IMR-90 (cell line): ENCODE measurements at regions not wholly inside any gene's neighbourhood (a gene's known extent, or its start where the extent isn't known, plus 50 kb on each side); places are given as distances from the start of the nearest gene placed in this dataset.

Source experiments
- ATAC-seq: fragments of 200-7000 bp; cut with Tn5 transposase; 2 replicates; pipeline ENCODE4 v1.9.1; 2020; ENCODE audit warnings: low read depth, mild to moderate bottlenecking, moderate library complexity
- BruUV-seq: library from RNA; stranded (reverse); fragments of 400-500 nt; replicated peaks from 2 replicates; lab custom pipeline; 2021; lab: Mats Ljungman, UMichigan
- CTCF ChIA-PET: fragments of 300-600 bp; formaldehyde crosslinking; extraction: SDS; loops from one replicate; lab custom pipeline; 2021; ENCODE audit warnings: antibody characterized with exemption; lab: Yijun Ruan, JAX
- POLR2A ChIA-PET: fragments of 300-600 bp; sonication (Branson Sonifier 250); formaldehyde crosslinking; loops from one replicate; lab custom pipeline; 2022; ENCODE audit warnings: antibody characterized with exemption; ENCODE audit not compliant: unreplicated experiment; lab: Charles Lee
- DNase-seq: peaks from one replicate; pipeline ENCODE4 v3.0.0; 2013
- H2AFZ ChIP-seq: replicated peaks from 2 replicates; pipeline ENCODE3; 2013; ENCODE audit warnings: low read length, mild to moderate bottlenecking; ENCODE audit not compliant: poor library complexity
- H2AK5ac ChIP-seq: 2 replicates; pipeline ENCODE4 v1.6.1; 2013; ENCODE audit warnings: low read depth, low read length, inconsistent platforms
- H2AK9ac ChIP-seq: replicated peaks from 2 replicates; pipeline ENCODE3; 2013; ENCODE audit warnings: mild to moderate bottlenecking, low read depth, low read length, moderate library complexity; ENCODE audit not compliant: poor library complexity
- H2BK120ac ChIP-seq: 2 replicates; pipeline ENCODE4 v1.6.1; 2013; ENCODE audit warnings: low read depth, low read length, inconsistent platforms
- H2BK15ac ChIP-seq: 3 replicates; pipeline ENCODE4 v1.6.1; 2013; ENCODE audit warnings: low read depth, low read length, inconsistent platforms
- H2BK20ac ChIP-seq: 2 replicates; pipeline ENCODE4 v1.6.1; 2013; ENCODE audit warnings: low read depth, mild to moderate bottlenecking, inconsistent platforms, low read length, moderate library complexity
- H2BK5ac ChIP-seq: 2 replicates; pipeline ENCODE4 v1.6.1; 2013; ENCODE audit warnings: mild to moderate bottlenecking, low read depth, low read length, inconsistent platforms; ENCODE audit not compliant: poor library complexity, severe bottlenecking
- H3K14ac ChIP-seq: replicated peaks from 2 replicates; pipeline ENCODE4 v1.6.1; 2013; ENCODE audit warnings: low read depth, low read length, inconsistent platforms
- H3K18ac ChIP-seq: 2 replicates; pipeline ENCODE4 v1.6.1; 2013; ENCODE audit warnings: low read depth, low read length, control low read depth
- H3K23ac ChIP-seq: 2 replicates; pipeline ENCODE4 v1.6.1; 2013; ENCODE audit warnings: low read depth, low read length, inconsistent platforms
- H3K27ac ChIP-seq: 2 replicates; pipeline ENCODE4 v1.5.1; 2013; ENCODE audit warnings: mild to moderate bottlenecking, control low read depth, low read length; ENCODE audit not compliant: insufficient read depth
- H3K27me3 ChIP-seq: 2 replicates; pipeline ENCODE4 v1.6.1; 2013; ENCODE audit warnings: low read length; ENCODE audit not compliant: control insufficient read depth, insufficient read depth
- H3K36me3 ChIP-seq: 2 replicates; pipeline ENCODE4 v1.6.1; 2013; ENCODE audit warnings: low read length, mixed read lengths; ENCODE audit not compliant: control insufficient read depth, insufficient read depth
- H3K4ac ChIP-seq: 2 replicates; pipeline ENCODE4 v1.6.1; 2013; ENCODE audit warnings: low read depth, low read length, inconsistent platforms
- H3K4me1 ChIP-seq: 2 replicates; pipeline ENCODE4 v1.6.1; 2013; ENCODE audit warnings: low read length, mixed read lengths; ENCODE audit not compliant: control insufficient read depth, insufficient read depth
- H3K4me2 ChIP-seq: 2 replicates; pipeline ENCODE4 v1.6.1; 2013; ENCODE audit warnings: low read depth, mild to moderate bottlenecking, control low read depth, low read length, moderate library complexity
- H3K4me3 ChIP-seq: 2 replicates; pipeline ENCODE4 v1.5.1; 2013; ENCODE audit warnings: low read depth, mild to moderate bottlenecking, control low read depth, low read length, moderate library complexity; ENCODE audit not compliant: insufficient read depth
- H3K56ac ChIP-seq: 2 replicates; pipeline ENCODE4 v1.6.1; 2013; ENCODE audit warnings: low read length, inconsistent platforms; ENCODE audit not compliant: insufficient read depth; ENCODE audit errors: extremely low read depth
- H3K79me1 ChIP-seq, 2 experiments: 2 replicates each; pipeline ENCODE4 v1.6.1; 2013; ENCODE audit warnings: low read length in 2 of 2, inconsistent platforms in 1 of 2, low read depth in 1 of 2
- H3K9ac ChIP-seq: 2 replicates; pipeline ENCODE4 v1.6.1; 2013; ENCODE audit warnings: low read depth, low read length, control low read depth
- H3K9me1 ChIP-seq: 2 replicates; pipeline ENCODE4 v1.6.1; 2013; ENCODE audit warnings: low read length, inconsistent platforms; ENCODE audit not compliant: insufficient read depth
- H3K9me3 ChIP-seq: 2 replicates; pipeline ENCODE4 v1.6.1; 2013; ENCODE audit warnings: low read length; ENCODE audit not compliant: control insufficient read depth, insufficient read depth
- H4K20me1 ChIP-seq: 2 replicates; pipeline ENCODE4 v1.6.1; 2013; ENCODE audit warnings: low read length, inconsistent platforms; ENCODE audit not compliant: insufficient read depth
- H4K5ac ChIP-seq: 2 replicates; pipeline ENCODE4 v1.6.1; 2013; ENCODE audit warnings: mild to moderate bottlenecking, low read depth, low read length, control low read depth
- H4K8ac ChIP-seq, 2 experiments: 2 replicates each; pipeline ENCODE4 v1.6.1; 2013; ENCODE audit warnings: low read depth in 2 of 2, low read length in 2 of 2, control low read depth in 1 of 2, inconsistent platforms in 1 of 2
- H4K91ac ChIP-seq: 2 replicates; pipeline ENCODE4 v1.6.1; 2013; ENCODE audit warnings: low read depth, low read length, inconsistent platforms; ENCODE audit not compliant: insufficient read depth
- CEBPB ChIP-seq: IDR thresholded peaks from 2 replicates; pipeline ENCODE4 v1.6.1; 2012; ENCODE audit warnings: low read depth, low read length, improper control_type of control experiment
- CHD1 ChIP-seq: IDR thresholded peaks from 2 replicates; pipeline ENCODE4 v1.6.1; 2012; ENCODE audit warnings: low read depth, low read length, improper control_type of control experiment
- NFE2L2 ChIP-seq: fragments of 150-350 bp; IDR thresholded peaks from 2 replicates; pipeline ENCODE4 v1.6.1; 2016; ENCODE audit warnings: low read depth, mild to moderate bottlenecking, low read length
- POLR2A ChIP-seq: IDR thresholded peaks from 2 replicates; pipeline ENCODE4 v1.6.1; 2012; ENCODE audit warnings: mild to moderate bottlenecking, low read depth, low read length
- RCOR1 ChIP-seq: IDR thresholded peaks from 2 replicates; pipeline ENCODE4 v1.6.1; 2012; ENCODE audit warnings: mild to moderate bottlenecking, low read length, improper control_type of control experiment; ENCODE audit not compliant: insufficient replicate concordance
- WGBS, 2 experiments: methylation state at CpG; one replicate each; pipeline versions ENCODE4 v1.1.5 to v1.1.7; 2013; ENCODE audit warnings: missing lambda C conversion rate in 2 of 2; ENCODE audit not compliant: insufficient read length in 1 of 2; ENCODE audit errors: extremely low coverage in 2 of 2; 5-methylcytosine and 5-hydroxymethylcytosine counted together
- dilution Hi-C: fragments of 300-500 bp; cut with HindIII; formaldehyde crosslinking; loops from one replicate; pipeline ENCODE4 v1.14.3; 2018; ENCODE audit warnings: low sequenced_read_pairs; ENCODE audit not compliant: unreplicated experiment
- in situ Hi-C: fragments of 300-500 bp; cut with MboI; formaldehyde crosslinking; loops from 3 replicates; pipeline ENCODE4 v1.14.3; 2019; ENCODE audit warnings: low sequenced_read_pairs, inconsistent platforms, mixed read lengths
- intact Hi-C: fragments of 100-400 bp; cut with micrococcal nuclease; formaldehyde crosslinking; loops from 2 replicates; pipeline ENCODE4 v1.10.0; 2022
- TF ChIP-seq, protein P1 (sequence below): conservative IDR thresholded peaks from 2 replicates; pipeline ENCODE4 v1.5.1; 2012; ENCODE audit warnings: mild to moderate bottlenecking, low read depth, low read length, improper control_type of control experiment
- TF ChIP-seq, protein P2 (sequence below): fragments of 150-350 bp; IDR thresholded peaks from 2 replicates; pipeline ENCODE4 v1.6.1; 2016; ENCODE audit warnings: low read depth, mild to moderate bottlenecking, low read length, moderate library complexity, borderline replicate concordance

DNA sequence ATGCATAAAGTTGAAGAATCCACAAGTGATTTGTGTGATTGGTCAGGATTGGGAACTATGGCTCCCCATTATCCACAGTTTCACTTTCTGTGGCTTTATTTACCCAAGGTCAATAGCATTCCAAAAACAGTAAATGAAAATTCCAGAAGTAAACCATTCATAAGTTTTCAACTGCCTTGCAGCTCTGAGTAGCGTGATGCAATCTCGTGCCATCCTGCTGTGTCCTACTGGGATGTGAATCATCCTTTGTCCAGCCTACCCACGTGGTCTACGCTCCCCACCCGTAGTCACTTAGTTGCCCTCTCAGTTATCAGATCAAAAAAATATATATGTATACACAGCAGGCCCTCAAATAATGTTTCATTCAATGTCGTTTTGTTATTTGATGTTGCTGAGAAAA is 89.0 kb upstream of the DLGAP1 start:
- no peak overlapping the region for H2AK9ac ChIP-seq
- no peaks in the 10 kb centered on the region for H3K79me1 ChIP-seq
- no peak overlapping the region for H3K4ac ChIP-seq
- TF ChIP-seq, protein P1, sequence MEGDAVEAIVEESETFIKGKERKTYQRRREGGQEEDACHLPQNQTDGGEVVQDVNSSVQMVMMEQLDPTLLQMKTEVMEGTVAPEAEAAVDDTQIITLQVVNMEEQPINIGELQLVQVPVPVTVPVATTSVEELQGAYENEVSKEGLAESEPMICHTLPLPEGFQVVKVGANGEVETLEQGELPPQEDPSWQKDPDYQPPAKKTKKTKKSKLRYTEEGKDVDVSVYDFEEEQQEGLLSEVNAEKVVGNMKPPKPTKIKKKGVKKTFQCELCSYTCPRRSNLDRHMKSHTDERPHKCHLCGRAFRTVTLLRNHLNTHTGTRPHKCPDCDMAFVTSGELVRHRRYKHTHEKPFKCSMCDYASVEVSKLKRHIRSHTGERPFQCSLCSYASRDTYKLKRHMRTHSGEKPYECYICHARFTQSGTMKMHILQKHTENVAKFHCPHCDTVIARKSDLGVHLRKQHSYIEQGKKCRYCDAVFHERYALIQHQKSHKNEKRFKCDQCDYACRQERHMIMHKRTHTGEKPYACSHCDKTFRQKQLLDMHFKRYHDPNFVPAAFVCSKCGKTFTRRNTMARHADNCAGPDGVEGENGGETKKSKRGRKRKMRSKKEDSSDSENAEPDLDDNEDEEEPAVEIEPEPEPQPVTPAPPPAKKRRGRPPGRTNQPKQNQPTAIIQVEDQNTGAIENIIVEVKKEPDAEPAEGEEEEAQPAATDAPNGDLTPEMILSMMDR = no peak
- TF ChIP-seq CEBPB (no peak), POLR2A (no peak), CHD1 (no peak), RCOR1 (no peak), NFE2L2 (no peak)
- TF ChIP-seq, protein P2, sequence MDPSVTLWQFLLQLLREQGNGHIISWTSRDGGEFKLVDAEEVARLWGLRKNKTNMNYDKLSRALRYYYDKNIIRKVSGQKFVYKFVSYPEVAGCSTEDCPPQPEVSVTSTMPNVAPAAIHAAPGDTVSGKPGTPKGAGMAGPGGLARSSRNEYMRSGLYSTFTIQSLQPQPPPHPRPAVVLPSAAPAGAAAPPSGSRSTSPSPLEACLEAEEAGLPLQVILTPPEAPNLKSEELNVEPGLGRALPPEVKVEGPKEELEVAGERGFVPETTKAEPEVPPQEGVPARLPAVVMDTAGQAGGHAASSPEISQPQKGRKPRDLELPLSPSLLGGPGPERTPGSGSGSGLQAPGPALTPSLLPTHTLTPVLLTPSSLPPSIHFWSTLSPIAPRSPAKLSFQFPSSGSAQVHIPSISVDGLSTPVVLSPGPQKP = no peak
- no peak overlapping the region for H4K91ac ChIP-seq
- in situ Hi-C loops = no loop called here
- DNase-seq (no peak), ATAC-seq (no peak)
- H2AK5ac ChIP-seq = no peak overlapping the region
- no peaks in the 10 kb centered on the region for H3K27me3 ChIP-seq
- H2BK15ac ChIP-seq = no peak overlapping the region
- H3K56ac ChIP-seq = no peak overlapping the region
- no peaks in the 10 kb centered on the region for H3K9me1 ChIP-seq
- BruUV-seq = no TSS peak
- no peak overlapping the region for H3K4me3 ChIP-seq
- no peak overlapping the region for H2BK20ac ChIP-seq
- no peak overlapping the region for H3K4me2 ChIP-seq
- H2BK5ac ChIP-seq = no peak overlapping the region
- H3K9ac ChIP-seq = no peak overlapping the region
- no peak overlapping the region for H3K27ac ChIP-seq
- 69% methylated on average over 2 of the region's 6 CpGs; no CpG with 5 or more reads in 1 of the 2 experiments for WGBS, 2 experiments
- H3K4me1 ChIP-seq = no peaks in the 10 kb centered on the region
- ChIA-PET CTCF (no interaction called here), POLR2A (no interaction called here)
- no peaks in the 10 kb centered on the region for H3K36me3 ChIP-seq
- no peak overlapping the region for H3K18ac ChIP-seq
- H3K14ac ChIP-seq = no peak overlapping the region
- dilution Hi-C loops = no loop called here
- intact Hi-C loops = no loop called here
- H2AFZ ChIP-seq = no peak overlapping the region
- H4K20me1 ChIP-seq = no peaks in the 10 kb centered on the region
- H2BK120ac ChIP-seq = no peak overlapping the region
- H4K8ac ChIP-seq = no peak overlapping the region
- H3K23ac ChIP-seq = no peak overlapping the region
- no peak overlapping the region for H4K5ac ChIP-seq
- peaks cover 4% of the 10 kb centered on the region; the same call in 1 of the 2 replicates for H3K9me3 ChIP-seq
